Naive B cell (primary cell): ENCODE measurements at regions not wholly inside any gene's neighbourhood (a gene's known extent, or its start where the extent isn't known, plus 50 kb on each side); places are given as distances from the start of the nearest gene placed in this dataset.

Source experiments
- ATAC-seq, 2 donors: fragments of 150-1000 bp; cut with Tn5 transposase; 2 replicates each; pipeline ENCODE4 v1.10.0; 2021; ENCODE audit warnings: low read depth in 2 of 2, mild to moderate bottlenecking in 2 of 2, moderate library complexity in 2 of 2
- DNase-seq: peaks from one replicate; pipeline ENCODE4 v3.0.0; 2022
- H3K27ac Mint-ChIP-seq, 6 donors: one replicate each; pipeline ENCODE4 v1.8.0; 2020 to 2022; ENCODE audit warnings: mild to moderate bottlenecking in 6 of 6, mixed read lengths in 6 of 6, moderate library complexity in 5 of 6, inconsistent platforms in 2 of 6
- H3K27me3 Mint-ChIP-seq, 3 donors: one replicate each; pipeline ENCODE4 v1.8.0; 2021 to 2022; ENCODE audit warnings: mixed read lengths in 3 of 3, mild to moderate bottlenecking in 1 of 3
- H3K36me3 Mint-ChIP-seq, 2 donors: one replicate each; pipeline ENCODE4 v1.8.0; 2020 to 2022; ENCODE audit warnings: mixed read lengths in 2 of 2, inconsistent platforms in 1 of 2, mild to moderate bottlenecking in 1 of 2
- H3K4me1 Mint-ChIP-seq, 3 donors: one replicate each; pipeline ENCODE4 v1.8.0; 2020 to 2022; ENCODE audit warnings: mixed read lengths in 3 of 3, inconsistent platforms in 1 of 3, mild to moderate bottlenecking in 1 of 3, moderate library complexity in 1 of 3
- H3K4me3 Mint-ChIP-seq, 8 donors: one replicate each; pipeline ENCODE4 v1.8.0; 2020 to 2022; ENCODE audit warnings: mild to moderate bottlenecking in 8 of 8, mixed read lengths in 8 of 8, moderate library complexity in 8 of 8, inconsistent platforms in 2 of 8
- H3K9me3 Mint-ChIP-seq, 7 donors: one replicate each; pipeline ENCODE4 v1.8.0; 2020 to 2022; ENCODE audit warnings: mixed read lengths in 7 of 7, mild to moderate bottlenecking in 5 of 7, inconsistent platforms in 2 of 7, moderate library complexity in 1 of 7

DNA sequence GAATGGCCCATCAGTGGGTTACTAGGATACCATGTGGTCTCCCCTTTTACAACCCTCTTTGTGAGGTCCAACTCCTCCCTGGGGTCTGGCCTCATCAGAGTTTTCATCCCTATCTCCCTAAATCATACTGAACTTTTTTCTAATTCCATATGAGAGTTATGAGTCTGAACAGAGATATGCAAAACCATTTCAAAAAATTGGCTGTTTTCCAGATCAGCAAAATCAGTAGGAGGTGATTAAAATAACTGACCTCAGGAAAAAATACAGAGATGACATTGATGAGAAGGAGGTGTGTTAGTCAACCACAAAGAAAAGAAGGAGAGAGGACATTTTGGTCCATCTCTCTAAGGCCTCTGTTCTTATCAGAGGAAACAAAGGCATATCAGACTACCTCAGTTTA, 200.8 kb upstream of the CFAP20DC start:
- Mint-ChIP-seq H3K36me3 (no peaks in the 10 kb centered on the region), H3K27me3 (no peaks in the 10 kb centered on the region), H3K27ac (no peak overlapping the region), H3K9me3 (peaks cover 0 to 22% (median 4%) of the 10 kb centered on the region in 7 donors), H3K4me3 (no peak overlapping the region), H3K4me1 (peaks cover 13 to 17% (median 13%) of the 10 kb centered on the region in 3 donors)
- DNase-seq (no peak), ATAC-seq (no peak)

- Mint-ChIP-seq H3K4me1 (peaks cover 13 to 17% (median 13%) of the 10 kb centered on the region in 3 donors), H3K27ac (no peak overlapping the region), H3K9me3 (peaks cover 0 to 22% (median 4%) of the 10 kb centered on the region in 7 donors), H3K27me3 (no peaks in the 10 kb centered on the region), H3K4me3 (no peak overlapping the region), H3K36me3 (no peaks in the 10 kb centered on the region)
- DNase-seq = no peak
- ATAC-seq = no peak
These were observed 200.0 kb upstream of the CFAP20DC start for GRCh38 chr3:59249698-59250361.

GRCh38 chr3:59249004-59249403, 199.2 kb upstream of the CFAP20DC start:
- Mint-ChIP-seq H3K4me3 (no peak overlapping the region), H3K4me1 (peaks cover 13 to 17% (median 13%) of the 10 kb centered on the region in 3 donors), H3K27me3 (no peaks in the 10 kb centered on the region), H3K9me3 (peaks cover 0 to 22% (median 4%) of the 10 kb centered on the region in 7 donors), H3K27ac (no peak overlapping the region), H3K36me3 (peaks cover 0 to under 1% of the 10 kb centered on the region in 2 donors)
- DNase-seq (no peak), ATAC-seq (no peak)

GRCh38 chr3:59247402-59247841, 197.6 kb upstream of the CFAP20DC start:
- Mint-ChIP-seq H3K36me3 (peaks cover 0 to 6% of the 10 kb centered on the region in 2 donors), H3K4me3 (peak overlapping the region in 2 of 8 donors; percentile 17 to 23), H3K9me3 (peaks cover 4 to 30% (median 9%) of the 10 kb centered on the region in 7 donors), H3K27me3 (no peaks in the 10 kb centered on the region), H3K27ac (peak overlapping the region in 2 of 6 donors; percentile 35 to 64), H3K4me1 (peaks cover 13 to 17% (median 13%) of the 10 kb centered on the region in 3 donors)
- ATAC-seq (no peak), DNase-seq (no peak)

GRCh38 chr3:59246719-59247401, 197.0 kb upstream of the CFAP20DC start:
- DNase-seq (no peak), ATAC-seq (peak; percentile 78 to 83)
- Mint-ChIP-seq H3K4me1 (peaks cover 13 to 17% (median 13%) of the 10 kb centered on the region in 3 donors), H3K27me3 (no peaks in the 10 kb centered on the region), H3K9me3 (peaks cover 5 to 35% (median 9%) of the 10 kb centered on the region in 7 donors), H3K27ac (peak overlapping the region in 2 of 6 donors; percentile 35 to 64), H3K4me3 (peak overlapping the region in 1 of 8 donors; percentile 23), H3K36me3 (peaks cover 0 to 6% of the 10 kb centered on the region in 2 donors)

DNA sequence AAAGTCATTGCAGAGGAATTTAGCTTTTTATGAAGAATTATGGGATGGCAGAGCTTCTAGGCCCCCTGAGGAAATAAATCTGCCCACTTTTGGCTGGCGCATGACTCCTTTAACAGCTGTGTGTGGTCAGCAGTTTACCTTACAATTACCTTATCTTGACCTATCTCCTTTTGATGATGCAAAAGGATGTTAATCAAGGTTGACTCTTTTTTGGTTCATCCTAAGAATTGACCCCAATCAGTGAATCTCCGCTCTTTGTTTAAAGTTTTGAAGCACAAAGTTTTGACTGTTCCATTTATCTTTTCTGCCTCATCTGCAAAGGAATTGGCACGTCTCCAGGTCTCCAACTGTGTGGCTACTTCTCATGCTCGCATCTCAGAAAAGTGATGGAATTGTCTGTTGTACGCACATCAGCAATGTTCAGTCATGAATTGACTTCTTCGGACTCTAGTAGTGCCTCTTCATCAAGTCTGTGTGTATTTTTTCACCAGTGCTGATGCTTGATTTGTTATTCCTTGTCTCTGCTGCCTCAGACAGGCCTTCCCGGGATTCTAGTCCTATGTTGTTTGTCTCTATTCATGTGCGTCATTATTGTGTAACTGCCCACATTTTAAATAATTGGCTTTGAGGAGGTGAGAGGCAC, 196.2 kb upstream of the CFAP20DC start:
- no peak overlapping the region for H3K4me3 Mint-ChIP-seq
- H3K27me3 Mint-ChIP-seq = no peaks in the 10 kb centered on the region
- no peak for DNase-seq
- H3K36me3 Mint-ChIP-seq = peaks cover 0 to 6% of the 10 kb centered on the region in 2 donors
- H3K27ac Mint-ChIP-seq = no peak overlapping the region
- no peak for ATAC-seq
- H3K9me3 Mint-ChIP-seq = peaks cover 5 to 40% (median 9%) of the 10 kb centered on the region in 7 donors
- peaks cover 13 to 17% (median 13%) of the 10 kb centered on the region in 3 donors for H3K4me1 Mint-ChIP-seq

DNA sequence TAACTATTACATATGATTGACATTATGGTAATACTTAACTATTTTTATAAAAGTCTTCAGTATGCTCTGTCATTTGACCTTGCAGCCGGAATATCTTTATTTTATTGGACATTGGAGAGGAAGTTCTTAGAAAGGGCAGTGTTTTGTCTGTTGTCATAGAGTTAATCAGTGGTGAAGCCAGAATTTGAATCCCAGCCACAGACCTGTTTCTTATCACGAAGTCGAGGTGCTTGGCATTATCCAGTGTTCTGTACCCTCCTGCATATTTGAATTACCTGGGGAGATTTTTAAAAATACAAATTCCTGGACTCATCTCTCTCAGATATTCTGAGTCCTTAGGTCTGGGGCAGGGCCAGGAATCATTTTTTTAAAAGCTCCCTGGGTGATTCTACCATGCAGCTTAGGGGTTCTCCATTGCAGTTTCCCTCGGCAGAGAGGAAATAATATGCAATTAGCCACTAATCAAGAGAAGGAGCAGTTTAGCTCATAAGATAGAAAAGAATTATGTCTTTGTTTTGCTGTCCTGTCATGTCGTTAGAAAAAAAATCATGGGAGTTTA, 195.6 kb upstream of the CFAP20DC start:
- H3K27ac Mint-ChIP-seq = no peak overlapping the region
- no peak overlapping the region for H3K4me3 Mint-ChIP-seq
- H3K36me3 Mint-ChIP-seq = peaks cover 0 to 6% of the 10 kb centered on the region in 2 donors
- H3K4me1 Mint-ChIP-seq = peaks cover 13 to 17% (median 13%) of the 10 kb centered on the region in 3 donors
- ATAC-seq (no peak), DNase-seq (no peak)
- H3K27me3 Mint-ChIP-seq = no peaks in the 10 kb centered on the region
- H3K9me3 Mint-ChIP-seq = peaks cover 5 to 40% (median 9%) of the 10 kb centered on the region in 7 donors

GRCh38 chr3:59244343-59244742, 194.5 kb upstream of the CFAP20DC start:
- no peak overlapping the region for H3K27ac Mint-ChIP-seq
- peaks cover 0 to 6% of the 10 kb centered on the region in 2 donors for H3K36me3 Mint-ChIP-seq
- H3K4me1 Mint-ChIP-seq = peaks cover 13 to 17% (median 13%) of the 10 kb centered on the region in 3 donors
- ATAC-seq (no peak), DNase-seq (no peak)
- no peak overlapping the region for H3K4me3 Mint-ChIP-seq
- H3K27me3 Mint-ChIP-seq = no peaks in the 10 kb centered on the region
- H3K9me3 Mint-ChIP-seq = peaks cover 5 to 33% (median 9%) of the 10 kb centered on the region in 7 donors

GRCh38 chr3:59243476-59243875, 193.7 kb upstream of the CFAP20DC start:
- Mint-ChIP-seq H3K4me3 (no peak overlapping the region), H3K27ac (no peak overlapping the region), H3K4me1 (peaks cover 13 to 17% (median 13%) of the 10 kb centered on the region in 3 donors), H3K9me3 (peaks cover 5 to 24% (median 8%) of the 10 kb centered on the region in 7 donors), H3K36me3 (peaks cover 0 to 6% of the 10 kb centered on the region in 2 donors), H3K27me3 (no peaks in the 10 kb centered on the region)
- ATAC-seq = no peak
- no peak for DNase-seq

GRCh38 chr3:59240666-59241255, 190.9 kb upstream of the CFAP20DC start:
- Mint-ChIP-seq H3K4me3 (no peak overlapping the region), H3K27me3 (no peaks in the 10 kb centered on the region), H3K27ac (no peak overlapping the region), H3K36me3 (peaks cover 0 to 6% of the 10 kb centered on the region in 2 donors), H3K4me1 (no peaks in the 10 kb centered on the region), H3K9me3 (peaks cover 2 to 18% (median 6%) of the 10 kb centered on the region in 7 donors)
- DNase-seq = no peak
- ATAC-seq = no peak

GRCh38 chr3:59237121-59237520, 187.3 kb upstream of the CFAP20DC start:
- peak overlapping the region in 1 of 6 donors; percentile 53 for H3K27ac Mint-ChIP-seq
- ATAC-seq = no peak
- no peak overlapping the region for H3K4me3 Mint-ChIP-seq
- no peak for DNase-seq
- H3K9me3 Mint-ChIP-seq = peaks cover 0 to 14% (median 5%) of the 10 kb centered on the region in 7 donors
- no peaks in the 10 kb centered on the region for H3K36me3 Mint-ChIP-seq
- peaks cover 0 to 4% (median 0%) of the 10 kb centered on the region in 3 donors for H3K4me1 Mint-ChIP-seq
- no peaks in the 10 kb centered on the region for H3K27me3 Mint-ChIP-seq

- Mint-ChIP-seq H3K27ac (no peak overlapping the region), H3K36me3 (peaks cover 5 to 8% of the 10 kb centered on the region in 2 donors), H3K27me3 (no peaks in the 10 kb centered on the region), H3K9me3 (peaks cover 7 to 22% (median 14%) of the 10 kb centered on the region in 7 donors), H3K4me3 (no peak overlapping the region), H3K4me1 (peaks cover 0 to 4% (median 0%) of the 10 kb centered on the region in 3 donors)
- ATAC-seq (no peak), DNase-seq (no peak)
These were observed 185.8 kb upstream of the CFAP20DC start for GRCh38 chr3:59235634-59236012.
